HepG2 (cell line): ENCODE measurements at regions not wholly inside any gene's neighbourhood (a gene's known extent, or its start where the extent isn't known, plus 50 kb on each side); places are given as distances from the start of the nearest gene placed in this dataset.

ENCODE experiments used
- ATAC-seq: fragments of 200-7000 bp; cut with Tn5 transposase; 3 replicates; pipeline ENCODE4 v1.9.1; 2020; ENCODE audit warnings: mild to moderate bottlenecking, moderate library complexity
- BruUV-seq: library from RNA; stranded (reverse); fragments of 400-500 nt; replicated peaks from 2 replicates; lab custom pipeline; 2021; lab: Mats Ljungman, UMichigan
- CTCF ChIA-PET: fragments of 300-600 bp; formaldehyde crosslinking; extraction: SDS; loops from one replicate; lab custom pipeline; 2021; ENCODE audit warnings: low total read pairs, inconsistent platforms, low intra/inter-chr PET ratio; lab: Yijun Ruan, JAX
- POLR2A ChIA-PET: fragments of 350-600 bp; sonication (Branson Sonifier 250); formaldehyde crosslinking; loops from one replicate; lab custom pipeline; 2020; ENCODE audit warnings: antibody characterized with exemption, inconsistent platforms; lab: Yijun Ruan, JAX
- DNase-seq: peaks from one replicate; pipeline ENCODE4 v3.0.0-alpha.2; 2015; ENCODE audit warnings: low spot score
- FAIRE-seq: peaks from 3 replicates; lab custom pipeline; 2011; peaks lifted over from hg19 to GRCh38; lab: Jason Lieb, UNC
- H2AFZ ChIP-seq: one replicate; pipeline ENCODE4 v1.6.1; 2011; ENCODE audit warnings: low read length, inconsistent platforms
- H3K27ac ChIP-seq: fragments of 300-600 bp; 3 replicates; pipeline ENCODE4 v1.8.0; 2011; ENCODE audit warnings: mixed run types, mild to moderate bottlenecking, mixed read lengths, low read length, inconsistent platforms; ENCODE audit not compliant: insufficient read depth; ENCODE audit errors: extremely low read length
- H3K27me3 ChIP-seq, 2 experiments: fragments of 200-600 bp in 1 of 2; 2 replicates in 1 of 2; 3 replicates in 1 of 2; pipeline versions ENCODE4 v1.6.0 to v1.8.0; 2011; ENCODE audit warnings: low read length in 2 of 2, mild to moderate bottlenecking in 2 of 2, moderate library complexity in 2 of 2, inconsistent platforms in 1 of 2; ENCODE audit not compliant: insufficient read depth in 2 of 2, control insufficient read depth in 1 of 2
- H3K36me3 ChIP-seq, 2 experiments: fragments of 200-600 bp in 1 of 2; replicated peaks in 1 of 2; 2 replicates in 1 of 2; 3 replicates in 1 of 2; pipeline versions ENCODE4 v1.5.1 to v1.8.0; 2011; ENCODE audit warnings: low read length in 2 of 2, inconsistent platforms in 1 of 2; ENCODE audit not compliant: insufficient read depth in 2 of 2, control insufficient read depth in 1 of 2
- H3K4me1 ChIP-seq: 2 replicates; pipeline ENCODE4 v1.5.1; 2012; ENCODE audit warnings: low read length, inconsistent platforms; ENCODE audit not compliant: insufficient read depth
- H3K4me2 ChIP-seq: 2 replicates; pipeline ENCODE4 v1.6.0; 2011; ENCODE audit warnings: low read depth, low read length, inconsistent platforms
- H3K4me3 ChIP-seq, 3 experiments: fragments of 200-600 bp in 1 of 3; sonication (generic), shearing (Covaris generic) in 1 of 3; replicated peaks in 1 of 3; 2 replicates each; pipeline ENCODE4 v1.5.1; 2011 to 2016; ENCODE audit warnings: low read length in 3 of 3, inconsistent platforms in 2 of 3, low read depth in 2 of 3, mild to moderate bottlenecking in 2 of 3, control low read depth in 1 of 3, mixed read lengths in 1 of 3; ENCODE audit not compliant: insufficient read depth in 1 of 3
- H3K79me2 ChIP-seq: one replicate; pipeline ENCODE4 v1.6.1; 2011; ENCODE audit warnings: low read length, inconsistent platforms; ENCODE audit not compliant: insufficient read depth
- H3K9ac ChIP-seq: 2 replicates; pipeline ENCODE4 v1.6.0; 2011; ENCODE audit warnings: mild to moderate bottlenecking, low read depth, low read length, inconsistent platforms; ENCODE audit not compliant: insufficient read depth
- H3K9me3 ChIP-seq: 2 replicates; pipeline ENCODE4 v1.5.1; 2012; ENCODE audit warnings: mild to moderate bottlenecking, low read length
- H4K20me1 ChIP-seq: 2 replicates; pipeline ENCODE4 v1.6.0; 2011; ENCODE audit warnings: inconsistent platforms, mild to moderate bottlenecking, low read length, moderate library complexity; ENCODE audit not compliant: insufficient read depth
- BCL3 ChIP-seq: sonication (generic); formaldehyde crosslinking; IDR thresholded peaks from 2 replicates; pipeline ENCODE4 v1.5.1; 2020; ENCODE audit warnings: mild to moderate bottlenecking, missing genetic modification reagents, moderate library complexity
- BCLAF1 ChIP-seq: fragments of 450-650 bp; IDR thresholded peaks from 2 replicates; pipeline ENCODE4 v1.6.1; 2017; ENCODE audit warnings: mild to moderate bottlenecking
- ETS1 ChIP-seq: sonication (generic); formaldehyde crosslinking; IDR thresholded peaks from 2 replicates; pipeline ENCODE4 v1.4.0; 2020; ENCODE audit warnings: missing genetic modification reagents
- FUBP1 ChIP-seq: sonication (generic); formaldehyde crosslinking; IDR thresholded peaks from 2 replicates; pipeline ENCODE4 v1.5.1; 2020; ENCODE audit warnings: missing genetic modification reagents, mild to moderate bottlenecking, borderline replicate concordance
- RFXAP ChIP-seq: sonication (generic); formaldehyde crosslinking; IDR thresholded peaks from 2 replicates; pipeline ENCODE4 v1.4.0; 2020; ENCODE audit warnings: missing genetic modification reagents, borderline replicate concordance
- ZBTB43 ChIP-seq: sonication (generic); formaldehyde crosslinking; conservative IDR thresholded peaks from 2 replicates; pipeline ENCODE4 v1.4.0; 2020; ENCODE audit warnings: missing genetic modification reagents
- ZNF343 ChIP-seq: sonication (generic); formaldehyde crosslinking; IDR thresholded peaks from 2 replicates; pipeline ENCODE4 v1.4.0; 2020; ENCODE audit warnings: mild to moderate bottlenecking, missing genetic modification reagents
- ZNF451 ChIP-seq: sonication (generic); formaldehyde crosslinking; IDR thresholded peaks from 2 replicates; pipeline ENCODE4 v1.5.0; 2020; ENCODE audit warnings: mild to moderate bottlenecking, missing genetic modification reagents
- ZNF510 ChIP-seq: sonication (generic); formaldehyde crosslinking; IDR thresholded peaks from 2 replicates; pipeline ENCODE4 v1.4.0; 2020; ENCODE audit warnings: low read depth, mild to moderate bottlenecking, missing genetic modification reagents
- ZNF747 ChIP-seq: sonication (generic); formaldehyde crosslinking; IDR thresholded peaks from 2 replicates; pipeline ENCODE4 v1.8.1; 2023; ENCODE audit warnings: missing genetic modification reagents, mild to moderate bottlenecking, borderline replicate concordance
- WGBS: methylation state at CpG from one replicate; pipeline ENCODE4 v1.1.6; 2017; ENCODE audit warnings: low lambda C conversion rate; 5-methylcytosine and 5-hydroxymethylcytosine counted together
- in situ Hi-C: cut with HindIII; loops from 2 replicates; pipeline ENCODE4 v1.10.0; 2017; ENCODE audit warnings: low pct_unique_long_range_greater_than_20kb; ENCODE audit not compliant: extremely low pct_ligation_motif_present
- intact Hi-C: fragments of 100-400 bp; cut with micrococcal nuclease; formaldehyde crosslinking; loops from one replicate; pipeline ENCODE4 v1.10.0; 2022; ENCODE audit not compliant: unreplicated experiment

- no peak for FAIRE-seq
- POLR2A ChIA-PET, result no interaction called here
- no peaks in the 10 kb centered on the region for H3K4me1 ChIP-seq
- no peak overlapping the region for H2AFZ ChIP-seq
- no peaks in the 10 kb centered on the region for H3K36me3 ChIP-seq
- in situ Hi-C loops (no loop called here), intact Hi-C loops (no loop called here)
- TF ChIP-seq RFXAP (no peak), ZNF747 (no peak)
- WGBS, result 2% methylated on average over 3 of the region's 3 CpGs
- no peak for DNase-seq
- H3K27me3 ChIP-seq, result no peaks in the 10 kb centered on the region
- no peak overlapping the region for H3K4me3 ChIP-seq
- H4K20me1 ChIP-seq, result no peaks in the 10 kb centered on the region
- no TSS peak for BruUV-seq
- no peak overlapping the region for H3K4me2 ChIP-seq
- CTCF ChIA-PET, result no interaction called here
- no peaks in the 10 kb centered on the region for H3K79me2 ChIP-seq
- H3K27ac ChIP-seq, result no peak overlapping the region
- peaks cover 51% of the 10 kb centered on the region for H3K9me3 ChIP-seq
- H3K9ac ChIP-seq, result no peak overlapping the region
- no peak for ATAC-seq
These were observed 143.9 kb upstream of the CDH20 start for GRCh38 chr18:61189376-61189775.

- Histone ChIP-seq H3K4me1 (no peaks in the 10 kb centered on the region), H3K9ac (no peak overlapping the region), H3K27me3 (no peaks in the 10 kb centered on the region), H3K9me3 (peaks cover 38% of the 10 kb centered on the region), H3K79me2 (no peaks in the 10 kb centered on the region), H3K27ac (no peak overlapping the region), H3K36me3 (no peaks in the 10 kb centered on the region), H3K4me2 (no peak overlapping the region), H3K4me3 (no peak overlapping the region), H2AFZ (no peak overlapping the region), H4K20me1 (no peaks in the 10 kb centered on the region)
- ChIA-PET POLR2A (no interaction called here), CTCF (no interaction called here)
- in situ Hi-C loops, result no loop called here
- no TSS peak for BruUV-seq
- FAIRE-seq, result no peak
- 2% methylated on average over 4 of the region's 4 CpGs for WGBS
- DNase-seq, result no peak
- intact Hi-C loops, result no loop called here
- no peak for ATAC-seq
- TF ChIP-seq ETS1, result no peak
- no peak for TF ChIP-seq ZNF510 (CRISPR knock-in tag)
- no peak for TF ChIP-seq BCL3 (CRISPR knock-in tag)
- no peak for TF ChIP-seq ZNF343 (CRISPR knock-in tag)
- no peak for TF ChIP-seq FUBP1 (CRISPR knock-in tag)
- no peak for TF ChIP-seq ZBTB43
- TF ChIP-seq ZNF451 (CRISPR knock-in tag), result no peak
- no peak for TF ChIP-seq BCLAF1
These were observed 138.5 kb upstream of the CDH20 start for GRCh38 chr18:61194726-61195125.
